SK-N-SH treated with all-trans-retinoic acid at 6 μM for 48 hours (cell line): ENCODE measurements at regions not wholly inside any gene's neighbourhood (a gene's known extent, or its start where the extent isn't known, plus 50 kb on each side); places are given as distances from the start of the nearest gene placed in this dataset.
"Not testable (repeated sequence)": the region's sequence is repeated elsewhere in the genome, so short reads cannot be mapped to it uniquely, and the experiment has no call there.

Source experiments
- ATAC-seq: fragments of 200-7000 bp; cut with Tn5 transposase; 3 replicates; pipeline ENCODE4 v1.9.1; 2020; ENCODE audit warnings: mild to moderate bottlenecking, moderate library complexity
- ARNTL ChIP-seq: fragments of 450-650 bp; formaldehyde crosslinking; IDR thresholded peaks from 2 replicates; pipeline ENCODE4 v1.5.0; 2020; ENCODE audit warnings: low read depth, mild to moderate bottlenecking, moderate library complexity, borderline replicate concordance
- BACH2 ChIP-seq: fragments of 250-450 bp; sonication (Bioruptor Pico); IDR thresholded peaks from 2 replicates; pipeline ENCODE4 v1.9.0; 2021; ENCODE audit warnings: mild to moderate bottlenecking, borderline replicate concordance
- CSDC2 ChIP-seq: fragments of 250-450 bp; sonication (Bioruptor Pico); IDR thresholded peaks from 2 replicates; pipeline ENCODE4 v1.5.0; 2020; ENCODE audit warnings: mild to moderate bottlenecking, moderate library complexity
- ESRRG ChIP-seq: fragments of 250-450 bp; sonication (Bioruptor Pico); IDR thresholded peaks from 2 replicates; pipeline ENCODE4 v1.6.1; 2021; ENCODE audit warnings: mild to moderate bottlenecking
- GLIS3 ChIP-seq: fragments of 250-450 bp; sonication (Bioruptor Pico); IDR thresholded peaks from 2 replicates; pipeline ENCODE4 v1.5.0; 2020; ENCODE audit warnings: mild to moderate bottlenecking, moderate library complexity
- ISL1 ChIP-seq: fragments of 250-450 bp; sonication (Bioruptor Pico); IDR thresholded peaks from 2 replicates; pipeline ENCODE4 v2.1.2; 2022; ENCODE audit warnings: mild to moderate bottlenecking, moderate library complexity
- RARB ChIP-seq: fragments of 250-450 bp; sonication (Bioruptor Pico); IDR thresholded peaks from 2 replicates; pipeline ENCODE4 v1.8.0; 2021; ENCODE audit warnings: mild to moderate bottlenecking, moderate library complexity
- TCF4 ChIP-seq: fragments of 250-450 bp; sonication (Bioruptor Pico); IDR thresholded peaks from 2 replicates; pipeline ENCODE4 v1.8.0; 2021; ENCODE audit warnings: mild to moderate bottlenecking, moderate library complexity, borderline replicate concordance
- TOX ChIP-seq: fragments of 250-450 bp; sonication (Bioruptor Pico); IDR thresholded peaks from 2 replicates; pipeline ENCODE4 v1.8.0; 2021; ENCODE audit warnings: mild to moderate bottlenecking, moderate library complexity, borderline replicate concordance
- ZC3H10 ChIP-seq: fragments of 250-450 bp; sonication (Bioruptor Pico); IDR thresholded peaks from 2 replicates; pipeline ENCODE4 v1.5.1; 2021; ENCODE audit warnings: mild to moderate bottlenecking, moderate library complexity
- ZFP30 ChIP-seq: fragments of 450-650 bp; formaldehyde crosslinking; IDR thresholded peaks from 2 replicates; pipeline ENCODE4 v1.5.0; 2022; ENCODE audit warnings: mild to moderate bottlenecking, moderate library complexity
- ZNF70 ChIP-seq: fragments of 450-650 bp; formaldehyde crosslinking; IDR thresholded peaks from 2 replicates; pipeline ENCODE4 v1.5.0; 2020; ENCODE audit warnings: mild to moderate bottlenecking, moderate library complexity
- ZNF8 ChIP-seq: fragments of 450-650 bp; formaldehyde crosslinking; IDR thresholded peaks from 2 replicates; pipeline ENCODE4 v1.5.0; 2020; ENCODE audit warnings: mild to moderate bottlenecking, moderate library complexity
- TF ChIP-seq, protein P1 (sequence below): fragments of 250-450 bp; sonication (Bioruptor Pico); IDR thresholded peaks from 2 replicates; pipeline ENCODE4 v1.5.1; 2021; ENCODE audit warnings: mild to moderate bottlenecking, moderate library complexity
- TF ChIP-seq, protein P2 (sequence below): fragments of 250-450 bp; sonication (Bioruptor Pico); IDR thresholded peaks from 2 replicates; pipeline ENCODE4 v1.8.0; 2021; ENCODE audit warnings: low read depth, mild to moderate bottlenecking, moderate library complexity, borderline replicate concordance
- TF ChIP-seq, protein P3 (sequence below): fragments of 250-450 bp; sonication (Bioruptor Pico); IDR thresholded peaks from 2 replicates; pipeline ENCODE4 v1.5.1; 2020; ENCODE audit warnings: low read depth, mild to moderate bottlenecking, moderate library complexity
- TF ChIP-seq, protein P4 (sequence below): fragments of 250-450 bp; sonication (Bioruptor Pico); IDR thresholded peaks from 2 replicates; pipeline ENCODE4 v1.8.0; 2020; ENCODE audit warnings: mild to moderate bottlenecking, moderate library complexity, borderline replicate concordance

DNA sequence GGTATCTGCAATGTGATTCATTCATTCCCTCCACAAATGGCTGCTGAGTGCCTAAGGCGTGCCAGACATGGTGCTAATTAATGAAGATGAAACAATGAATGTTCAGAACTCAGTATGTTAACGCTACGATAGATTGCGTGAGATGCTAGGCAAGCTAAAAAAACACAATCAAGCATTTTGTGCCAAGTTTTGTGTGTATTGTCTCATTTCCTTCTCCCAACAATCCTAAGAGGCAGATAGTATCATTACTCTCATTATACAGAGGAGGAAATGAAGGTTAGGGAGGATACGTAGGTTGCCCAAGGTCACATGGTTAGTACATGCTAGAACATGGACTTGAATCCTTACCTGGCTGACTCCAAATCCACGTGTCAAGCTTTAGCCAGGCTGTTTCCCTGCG is 264.4 kb downstream of the EFCAB11 start:
- no peak for ATAC-seq
- TF ChIP-seq, protein P1, sequence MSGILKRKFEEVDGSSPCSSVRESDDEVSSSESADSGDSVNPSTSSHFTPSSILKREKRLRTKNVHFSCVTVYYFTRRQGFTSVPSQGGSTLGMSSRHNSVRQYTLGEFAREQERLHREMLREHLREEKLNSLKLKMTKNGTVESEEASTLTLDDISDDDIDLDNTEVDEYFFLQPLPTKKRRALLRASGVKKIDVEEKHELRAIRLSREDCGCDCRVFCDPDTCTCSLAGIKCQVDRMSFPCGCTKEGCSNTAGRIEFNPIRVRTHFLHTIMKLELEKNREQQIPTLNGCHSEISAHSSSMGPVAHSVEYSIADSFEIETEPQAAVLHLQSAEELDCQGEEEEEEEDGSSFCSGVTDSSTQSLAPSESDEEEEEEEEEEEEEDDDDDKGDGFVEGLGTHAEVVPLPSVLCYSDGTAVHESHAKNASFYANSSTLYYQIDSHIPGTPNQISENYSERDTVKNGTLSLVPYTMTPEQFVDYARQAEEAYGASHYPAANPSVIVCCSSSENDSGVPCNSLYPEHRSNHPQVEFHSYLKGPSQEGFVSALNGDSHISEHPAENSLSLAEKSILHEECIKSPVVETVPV (CRISPR knock-in tag), result no peak
- TF ChIP-seq, protein P2, sequence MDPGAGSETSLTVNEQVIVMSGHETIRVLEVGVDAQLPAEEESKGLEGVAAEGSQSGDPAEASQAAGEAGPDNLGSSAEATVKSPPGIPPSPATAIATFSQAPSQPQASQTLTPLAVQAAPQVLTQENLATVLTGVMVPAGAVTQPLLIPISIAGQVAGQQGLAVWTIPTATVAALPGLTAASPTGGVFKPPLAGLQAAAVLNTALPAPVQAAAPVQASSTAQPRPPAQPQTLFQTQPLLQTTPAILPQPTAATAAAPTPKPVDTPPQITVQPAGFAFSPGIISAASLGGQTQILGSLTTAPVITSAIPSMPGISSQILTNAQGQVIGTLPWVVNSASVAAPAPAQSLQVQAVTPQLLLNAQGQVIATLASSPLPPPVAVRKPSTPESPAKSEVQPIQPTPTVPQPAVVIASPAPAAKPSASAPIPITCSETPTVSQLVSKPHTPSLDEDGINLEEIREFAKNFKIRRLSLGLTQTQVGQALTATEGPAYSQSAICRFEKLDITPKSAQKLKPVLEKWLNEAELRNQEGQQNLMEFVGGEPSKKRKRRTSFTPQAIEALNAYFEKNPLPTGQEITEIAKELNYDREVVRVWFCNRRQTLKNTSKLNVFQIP (CRISPR knock-in tag), result no peak
- TF ChIP-seq ESRRG (CRISPR knock-in tag) (no peak), GLIS3 (no peak), ZNF8 (no peak), BACH2 (CRISPR knock-in tag) (no peak), TCF4 (CRISPR knock-in tag) (no peak), ZNF70 (CRISPR knock-in tag) (no peak), ZFP30 (CRISPR knock-in tag) (no peak), RARB (CRISPR knock-in tag) (no peak), ARNTL (CRISPR knock-in tag) (no peak), TOX (CRISPR knock-in tag) (no peak)
- TF ChIP-seq, protein P3, sequence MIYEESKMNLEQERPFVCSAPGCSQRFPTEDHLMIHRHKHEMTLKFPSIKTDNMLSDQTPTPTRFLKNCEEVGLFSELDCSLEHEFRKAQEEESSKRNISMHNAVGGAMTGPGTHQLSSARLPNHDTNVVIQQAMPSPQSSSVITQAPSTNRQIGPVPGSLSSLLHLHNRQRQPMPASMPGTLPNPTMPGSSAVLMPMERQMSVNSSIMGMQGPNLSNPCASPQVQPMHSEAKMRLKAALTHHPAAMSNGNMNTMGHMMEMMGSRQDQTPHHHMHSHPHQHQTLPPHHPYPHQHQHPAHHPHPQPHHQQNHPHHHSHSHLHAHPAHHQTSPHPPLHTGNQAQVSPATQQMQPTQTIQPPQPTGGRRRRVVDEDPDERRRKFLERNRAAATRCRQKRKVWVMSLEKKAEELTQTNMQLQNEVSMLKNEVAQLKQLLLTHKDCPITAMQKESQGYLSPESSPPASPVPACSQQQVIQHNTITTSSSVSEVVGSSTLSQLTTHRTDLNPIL (CRISPR knock-in tag), result no peak
- TF ChIP-seq, all 23 proteins: peak for 0

DNA sequence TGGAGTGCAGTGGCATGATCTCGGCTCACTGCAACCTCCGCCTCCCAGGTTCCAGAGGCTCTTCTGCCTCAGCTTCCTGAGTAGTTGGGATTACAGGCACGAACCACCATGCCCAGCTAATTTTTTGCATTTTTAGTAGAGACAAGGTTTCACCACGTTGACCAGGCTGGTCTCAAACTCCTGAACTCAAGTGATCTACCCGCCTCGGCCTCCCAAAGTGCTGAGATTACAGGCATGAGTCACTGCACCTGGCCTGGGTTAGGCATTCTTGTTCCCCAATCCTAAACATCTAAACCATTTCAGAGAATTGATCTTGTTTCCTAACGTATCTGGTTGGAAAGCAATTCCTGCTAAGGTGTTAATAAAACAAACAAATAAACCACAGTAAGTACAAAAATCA is 264.8 kb downstream of the EFCAB11 start:
- not testable (repeated sequence) for ATAC-seq

DNA sequence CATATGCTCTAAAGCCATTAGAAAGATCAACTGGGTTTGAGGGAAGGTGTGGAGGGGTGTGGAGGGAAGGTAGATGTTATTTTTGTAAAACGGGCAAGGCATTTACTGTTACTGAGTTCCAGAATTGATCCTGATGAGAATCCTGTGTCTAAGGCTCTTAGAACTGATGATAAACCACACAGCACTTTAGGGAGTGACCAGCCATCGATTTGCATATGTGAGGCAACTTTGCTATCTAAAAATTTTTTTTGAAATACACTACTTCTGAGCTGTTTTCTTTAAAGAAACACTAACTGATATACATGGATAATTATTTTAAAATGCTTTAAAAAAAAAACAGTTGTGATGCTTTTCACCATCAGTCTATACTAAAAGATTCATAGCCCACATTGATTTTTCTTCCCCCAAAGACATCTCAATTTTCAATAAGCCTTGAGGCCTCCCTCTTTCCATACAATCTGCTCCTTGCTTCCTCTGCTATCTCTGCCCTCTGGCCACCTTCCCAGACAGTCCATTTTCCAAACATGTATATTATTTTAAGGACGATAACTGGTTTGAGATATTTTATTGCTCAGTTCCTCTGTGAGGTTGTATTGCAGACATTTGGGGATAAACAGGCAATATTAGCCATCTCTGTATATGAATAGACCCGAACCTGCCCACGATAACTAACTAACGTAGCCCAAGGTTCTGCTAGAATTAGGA is 265.9 kb downstream of the EFCAB11 start:
- ATAC-seq, result no peak
- TF ChIP-seq ZNF70 (CRISPR knock-in tag) (no peak), RARB (CRISPR knock-in tag) (no peak), ESRRG (CRISPR knock-in tag) (no peak), ARNTL (CRISPR knock-in tag) (no peak), ISL1 (CRISPR knock-in tag) (no peak), GLIS3 (no peak), ZC3H10 (CRISPR knock-in tag) (no peak), BACH2 (CRISPR knock-in tag) (no peak)
- TF ChIP-seq, protein P2 (CRISPR knock-in tag), result no peak
- TF ChIP-seq, protein P4, sequence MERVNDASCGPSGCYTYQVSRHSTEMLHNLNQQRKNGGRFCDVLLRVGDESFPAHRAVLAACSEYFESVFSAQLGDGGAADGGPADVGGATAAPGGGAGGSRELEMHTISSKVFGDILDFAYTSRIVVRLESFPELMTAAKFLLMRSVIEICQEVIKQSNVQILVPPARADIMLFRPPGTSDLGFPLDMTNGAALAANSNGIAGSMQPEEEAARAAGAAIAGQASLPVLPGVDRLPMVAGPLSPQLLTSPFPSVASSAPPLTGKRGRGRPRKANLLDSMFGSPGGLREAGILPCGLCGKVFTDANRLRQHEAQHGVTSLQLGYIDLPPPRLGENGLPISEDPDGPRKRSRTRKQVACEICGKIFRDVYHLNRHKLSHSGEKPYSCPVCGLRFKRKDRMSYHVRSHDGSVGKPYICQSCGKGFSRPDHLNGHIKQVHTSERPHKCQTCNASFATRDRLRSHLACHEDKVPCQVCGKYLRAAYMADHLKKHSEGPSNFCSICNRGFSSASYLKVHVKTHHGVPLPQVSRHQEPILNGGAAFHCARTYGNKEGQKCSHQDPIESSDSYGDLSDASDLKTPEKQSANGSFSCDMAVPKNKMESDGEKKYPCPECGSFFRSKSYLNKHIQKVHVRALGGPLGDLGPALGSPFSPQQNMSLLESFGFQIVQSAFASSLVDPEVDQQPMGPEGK, result no peak
- TF ChIP-seq, all 23 proteins: peak for 0

DNA sequence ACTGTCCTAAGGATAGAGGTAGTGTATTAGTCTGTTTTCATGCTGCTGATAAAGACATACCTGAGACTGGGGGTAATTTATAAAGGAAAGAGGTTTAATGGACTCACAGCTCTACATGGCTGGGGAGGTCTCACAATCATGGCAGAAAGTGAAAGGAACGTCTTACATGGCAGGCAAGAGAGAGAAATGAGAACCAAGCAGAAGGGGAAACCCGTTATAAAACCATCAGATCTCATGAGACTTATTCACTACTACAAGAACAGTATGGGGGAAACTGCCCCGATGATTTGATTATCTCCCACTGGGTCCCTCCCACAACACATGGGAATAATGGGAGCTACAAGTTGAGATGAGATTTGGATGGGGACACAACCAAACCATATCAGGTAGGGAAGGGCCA is 267.4 kb downstream of the EFCAB11 start:
- not testable (repeated sequence) for ATAC-seq

DNA sequence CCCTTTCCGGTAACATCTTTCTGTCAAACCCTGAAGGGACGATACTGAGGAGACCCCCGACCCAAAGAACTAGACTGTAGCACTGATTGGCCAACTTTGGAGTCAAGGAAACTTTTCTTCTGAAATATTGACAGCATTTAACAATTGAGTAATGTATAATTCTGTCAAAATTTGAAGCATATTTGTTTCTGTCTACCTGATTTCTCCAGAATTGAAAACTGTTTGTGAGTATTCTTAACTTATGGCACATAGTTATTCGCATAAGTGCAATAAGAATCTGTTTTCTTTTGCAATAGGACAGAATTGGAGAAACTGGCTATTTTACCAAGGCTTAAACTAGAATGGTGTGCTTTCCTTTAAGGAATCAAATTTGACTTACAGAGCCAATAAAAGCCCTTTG is 267.1 kb upstream of the FOXN3 start:
- no peak for TF ChIP-seq CSDC2 (CRISPR knock-in tag)
- no peak for ATAC-seq
